ENCODE measurements at regions not wholly inside any gene's neighbourhood (a gene's known extent, or its start where the extent isn't known, plus 50 kb on each side); places are given as distances from the start of the nearest gene placed in this dataset.

DNA sequence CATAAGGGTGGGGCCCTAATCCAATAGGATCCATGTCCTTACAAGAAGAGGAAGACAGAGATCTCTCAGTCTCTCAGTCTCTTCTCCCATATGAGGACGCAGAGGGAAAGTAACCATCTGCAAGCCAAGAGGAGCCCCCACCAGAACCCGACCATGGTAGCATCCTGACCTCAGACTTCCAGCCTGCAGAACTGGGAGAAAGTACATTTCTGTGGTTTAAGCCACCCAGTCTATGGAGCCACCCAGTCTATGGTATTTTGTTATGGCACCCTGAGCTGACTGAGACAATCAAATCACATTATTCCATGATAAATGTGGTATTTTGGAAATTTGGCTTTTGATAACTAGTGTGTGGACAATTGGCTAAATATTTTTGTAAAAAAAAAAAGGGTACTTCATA, 101.5 kb upstream of the TMC3 start:
- no peaks in the 10 kb centered on the region for H3K4me1 ChIP-seq (ENCODE audit: insufficient read depth)
- DNase-seq (ENCODE audit: low spot score): no peak
- H3K9me2 ChIP-seq (ENCODE audit: insufficient read depth): no peaks in the 10 kb centered on the region
- no peak for ATAC-seq
- Mint-ChIP-seq H3K27ac (no peak overlapping the region), H3K4me3 (no peak overlapping the region), H3K36me3 (ENCODE audit: low read depth) (no peaks in the 10 kb centered on the region), H3K4me1 (peaks cover 6% of the 10 kb centered on the region), H3K27me3 (ENCODE audit: insufficient read depth, low read depth, poor library complexity) (peaks cover under 1% of the 10 kb centered on the region), H3K9me3 (no peaks in the 10 kb centered on the region; the same call in 2 of the 3 replicates)
- H3F3A ChIP-seq (replicated peaks; ENCODE audit: low read depth): no peaks in the 10 kb centered on the region
- H3K4me3 ChIP-seq: no peak overlapping the region
- TF ChIP-seq ZNF331 (CRISPR knock-in tag; IDR thresholded peaks at IDR 0.05; ENCODE audit: low read depth) (no peak), NANOG (IDR thresholded peaks at IDR 0.05; ENCODE audit: borderline replicate concordance) (no peak)
- TF ChIP-seq, protein P1, sequence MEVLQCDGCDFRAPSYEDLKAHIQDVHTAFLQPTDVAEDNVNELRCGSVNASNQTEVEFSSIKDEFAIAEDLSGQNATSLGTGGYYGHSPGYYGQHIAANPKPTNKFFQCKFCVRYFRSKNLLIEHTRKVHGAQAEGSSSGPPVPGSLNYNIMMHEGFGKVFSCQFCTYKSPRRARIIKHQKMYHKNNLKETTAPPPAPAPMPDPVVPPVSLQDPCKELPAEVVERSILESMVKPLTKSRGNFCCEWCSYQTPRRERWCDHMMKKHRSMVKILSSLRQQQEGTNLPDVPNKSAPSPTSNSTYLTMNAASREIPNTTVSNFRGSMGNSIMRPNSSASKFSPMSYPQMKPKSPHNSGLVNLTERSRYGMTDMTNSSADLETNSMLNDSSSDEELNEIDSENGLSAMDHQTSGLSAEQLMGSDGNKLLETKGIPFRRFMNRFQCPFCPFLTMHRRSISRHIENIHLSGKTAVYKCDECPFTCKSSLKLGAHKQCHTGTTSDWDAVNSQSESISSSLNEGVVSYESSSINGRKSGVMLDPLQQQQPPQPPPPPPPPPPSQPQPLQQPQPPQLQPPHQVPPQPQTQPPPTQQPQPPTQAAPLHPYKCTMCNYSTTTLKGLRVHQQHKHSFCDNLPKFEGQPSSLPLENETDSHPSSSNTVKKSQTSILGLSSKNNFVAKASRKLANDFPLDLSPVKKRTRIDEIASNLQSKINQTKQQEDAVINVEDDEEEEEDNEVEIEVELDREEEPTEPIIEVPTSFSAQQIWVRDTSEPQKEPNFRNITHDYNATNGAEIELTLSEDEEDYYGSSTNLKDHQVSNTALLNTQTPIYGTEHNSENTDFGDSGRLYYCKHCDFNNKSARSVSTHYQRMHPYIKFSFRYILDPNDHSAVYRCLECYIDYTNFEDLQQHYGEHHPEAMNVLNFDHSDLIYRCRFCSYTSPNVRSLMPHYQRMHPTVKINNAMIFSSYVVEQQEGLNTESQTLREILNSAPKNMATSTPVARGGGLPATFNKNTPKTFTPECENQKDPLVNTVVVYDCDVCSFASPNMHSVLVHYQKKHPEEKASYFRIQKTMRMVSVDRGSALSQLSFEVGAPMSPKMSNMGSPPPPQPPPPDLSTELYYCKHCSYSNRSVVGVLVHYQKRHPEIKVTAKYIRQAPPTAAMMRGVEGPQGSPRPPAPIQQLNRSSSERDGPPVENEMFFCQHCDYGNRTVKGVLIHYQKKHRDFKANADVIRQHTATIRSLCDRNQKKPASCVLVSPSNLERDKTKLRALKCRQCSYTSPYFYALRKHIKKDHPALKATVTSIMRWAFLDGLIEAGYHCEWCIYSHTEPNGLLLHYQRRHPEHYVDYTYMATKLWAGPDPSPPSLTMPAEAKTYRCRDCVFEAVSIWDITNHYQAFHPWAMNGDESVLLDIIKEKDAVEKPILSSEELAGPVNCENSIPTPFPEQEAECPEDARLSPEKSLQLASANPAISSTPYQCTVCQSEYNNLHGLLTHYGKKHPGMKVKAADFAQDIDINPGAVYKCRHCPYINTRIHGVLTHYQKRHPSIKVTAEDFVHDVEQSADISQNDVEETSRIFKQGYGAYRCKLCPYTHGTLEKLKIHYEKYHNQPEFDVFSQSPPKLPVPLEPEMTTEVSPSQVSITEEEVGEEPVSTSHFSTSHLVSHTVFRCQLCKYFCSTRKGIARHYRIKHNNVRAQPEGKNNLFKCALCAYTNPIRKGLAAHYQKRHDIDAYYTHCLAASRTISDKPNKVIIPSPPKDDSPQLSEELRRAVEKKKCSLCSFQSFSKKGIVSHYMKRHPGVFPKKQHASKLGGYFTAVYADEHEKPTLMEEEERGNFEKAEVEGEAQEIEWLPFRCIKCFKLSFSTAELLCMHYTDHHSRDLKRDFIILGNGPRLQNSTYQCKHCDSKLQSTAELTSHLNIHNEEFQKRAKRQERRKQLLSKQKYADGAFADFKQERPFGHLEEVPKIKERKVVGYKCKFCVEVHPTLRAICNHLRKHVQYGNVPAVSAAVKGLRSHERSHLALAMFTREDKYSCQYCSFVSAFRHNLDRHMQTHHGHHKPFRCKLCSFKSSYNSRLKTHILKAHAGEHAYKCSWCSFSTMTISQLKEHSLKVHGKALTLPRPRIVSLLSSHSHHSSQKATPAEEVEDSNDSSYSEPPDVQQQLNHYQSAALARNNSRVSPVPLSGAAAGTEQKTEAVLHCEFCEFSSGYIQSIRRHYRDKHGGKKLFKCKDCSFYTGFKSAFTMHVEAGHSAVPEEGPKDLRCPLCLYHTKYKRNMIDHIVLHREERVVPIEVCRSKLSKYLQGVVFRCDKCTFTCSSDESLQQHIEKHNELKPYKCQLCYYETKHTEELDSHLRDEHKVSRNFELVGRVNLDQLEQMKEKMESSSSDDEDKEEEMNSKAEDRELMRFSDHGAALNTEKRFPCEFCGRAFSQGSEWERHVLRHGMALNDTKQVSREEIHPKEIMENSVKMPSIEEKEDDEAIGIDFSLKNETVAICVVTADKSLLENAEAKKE (CRISPR knock-in tag; IDR thresholded peaks at IDR 0.05): no peak
- TF ChIP-seq, protein P2, sequence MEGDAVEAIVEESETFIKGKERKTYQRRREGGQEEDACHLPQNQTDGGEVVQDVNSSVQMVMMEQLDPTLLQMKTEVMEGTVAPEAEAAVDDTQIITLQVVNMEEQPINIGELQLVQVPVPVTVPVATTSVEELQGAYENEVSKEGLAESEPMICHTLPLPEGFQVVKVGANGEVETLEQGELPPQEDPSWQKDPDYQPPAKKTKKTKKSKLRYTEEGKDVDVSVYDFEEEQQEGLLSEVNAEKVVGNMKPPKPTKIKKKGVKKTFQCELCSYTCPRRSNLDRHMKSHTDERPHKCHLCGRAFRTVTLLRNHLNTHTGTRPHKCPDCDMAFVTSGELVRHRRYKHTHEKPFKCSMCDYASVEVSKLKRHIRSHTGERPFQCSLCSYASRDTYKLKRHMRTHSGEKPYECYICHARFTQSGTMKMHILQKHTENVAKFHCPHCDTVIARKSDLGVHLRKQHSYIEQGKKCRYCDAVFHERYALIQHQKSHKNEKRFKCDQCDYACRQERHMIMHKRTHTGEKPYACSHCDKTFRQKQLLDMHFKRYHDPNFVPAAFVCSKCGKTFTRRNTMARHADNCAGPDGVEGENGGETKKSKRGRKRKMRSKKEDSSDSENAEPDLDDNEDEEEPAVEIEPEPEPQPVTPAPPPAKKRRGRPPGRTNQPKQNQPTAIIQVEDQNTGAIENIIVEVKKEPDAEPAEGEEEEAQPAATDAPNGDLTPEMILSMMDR (conservative IDR thresholded peaks at IDR 0.05; ENCODE audit: low read depth in 2 of 2): no peak
- no peak overlapping the region for H2AFZ ChIP-seq
- H4K20me1 ChIP-seq (replicated peaks; ENCODE audit: insufficient read depth): no peaks in the 10 kb centered on the region
- H3K79me2 ChIP-seq (replicated peaks; ENCODE audit: insufficient read depth): no peaks in the 10 kb centered on the region
- no peak overlapping the region for H3K4me2 ChIP-seq
- no peaks in the 10 kb centered on the region for H3K27me3 ChIP-seq (ENCODE audit: insufficient read depth)
- no peaks in the 10 kb centered on the region for H3K36me3 ChIP-seq (ENCODE audit: insufficient read depth)
- no peak overlapping the region for H3K27ac ChIP-seq (ENCODE audit: low read depth)

DNA sequence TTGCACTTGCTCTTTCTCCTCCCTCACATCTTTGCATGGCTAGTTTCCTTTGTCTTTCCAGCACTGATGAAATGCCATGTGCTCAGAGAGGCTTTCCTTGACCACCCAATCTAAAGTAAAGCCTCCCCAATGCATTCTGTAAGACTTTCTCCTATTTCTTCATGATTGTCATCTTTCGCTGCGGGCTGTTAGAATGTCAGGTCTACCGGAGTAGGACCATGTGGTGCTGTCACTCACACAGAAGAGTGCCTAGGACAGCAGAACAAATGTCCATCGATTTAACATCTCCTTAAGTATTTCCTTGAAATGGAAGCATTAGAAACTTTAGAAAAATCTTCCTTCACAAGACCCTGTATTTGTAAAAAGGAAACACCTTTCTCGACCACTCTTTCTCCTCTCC, 99.9 kb upstream of the TMC3 start:
- ATAC-seq (no peak), DNase-seq (ENCODE audit: low spot score) (no peak)
- Mint-ChIP-seq H3K27ac (no peak overlapping the region), H3K4me3 (no peak overlapping the region), H3K4me1 (peaks cover 4% of the 10 kb centered on the region; the same call in 2 of the 3 replicates), H3K36me3 (ENCODE audit: low read depth) (no peaks in the 10 kb centered on the region), H3K27me3 (ENCODE audit: insufficient read depth, low read depth, poor library complexity) (no peaks in the 10 kb centered on the region), H3K9me3 (no peaks in the 10 kb centered on the region; the same call in 2 of the 3 replicates)
- no peak overlapping the region for H3K4me2 ChIP-seq
- no peak overlapping the region for H3K27ac ChIP-seq (ENCODE audit: low read depth)
- no peaks in the 10 kb centered on the region for H3K79me2 ChIP-seq (replicated peaks; ENCODE audit: insufficient read depth)
- H3K36me3 ChIP-seq (ENCODE audit: insufficient read depth): no peaks in the 10 kb centered on the region
- H3F3A ChIP-seq (replicated peaks; ENCODE audit: low read depth): no peaks in the 10 kb centered on the region
- no peak overlapping the region; the same call in 1 of the 2 replicates for H2AFZ ChIP-seq
- no peak overlapping the region for H3K4me3 ChIP-seq
- H3K4me1 ChIP-seq (ENCODE audit: insufficient read depth): no peaks in the 10 kb centered on the region
- H4K20me1 ChIP-seq (replicated peaks; ENCODE audit: insufficient read depth): no peaks in the 10 kb centered on the region
- H3K27me3 ChIP-seq (ENCODE audit: insufficient read depth): no peaks in the 10 kb centered on the region
- H3K9me2 ChIP-seq (ENCODE audit: insufficient read depth): no peaks in the 10 kb centered on the region
- TF ChIP-seq STAT1 (IDR thresholded peaks at IDR 0.05; ENCODE audit: unreplicated experiment) (no peak), POLR2AphosphoS5 (IDR thresholded peaks at IDR 0.05; ENCODE audit: low read depth) (no peak)
- TF ChIP-seq, protein P2 (conservative IDR thresholded peaks at IDR 0.05; ENCODE audit: low read depth in 2 of 2): no peak
- TF ChIP-seq, protein P3, sequence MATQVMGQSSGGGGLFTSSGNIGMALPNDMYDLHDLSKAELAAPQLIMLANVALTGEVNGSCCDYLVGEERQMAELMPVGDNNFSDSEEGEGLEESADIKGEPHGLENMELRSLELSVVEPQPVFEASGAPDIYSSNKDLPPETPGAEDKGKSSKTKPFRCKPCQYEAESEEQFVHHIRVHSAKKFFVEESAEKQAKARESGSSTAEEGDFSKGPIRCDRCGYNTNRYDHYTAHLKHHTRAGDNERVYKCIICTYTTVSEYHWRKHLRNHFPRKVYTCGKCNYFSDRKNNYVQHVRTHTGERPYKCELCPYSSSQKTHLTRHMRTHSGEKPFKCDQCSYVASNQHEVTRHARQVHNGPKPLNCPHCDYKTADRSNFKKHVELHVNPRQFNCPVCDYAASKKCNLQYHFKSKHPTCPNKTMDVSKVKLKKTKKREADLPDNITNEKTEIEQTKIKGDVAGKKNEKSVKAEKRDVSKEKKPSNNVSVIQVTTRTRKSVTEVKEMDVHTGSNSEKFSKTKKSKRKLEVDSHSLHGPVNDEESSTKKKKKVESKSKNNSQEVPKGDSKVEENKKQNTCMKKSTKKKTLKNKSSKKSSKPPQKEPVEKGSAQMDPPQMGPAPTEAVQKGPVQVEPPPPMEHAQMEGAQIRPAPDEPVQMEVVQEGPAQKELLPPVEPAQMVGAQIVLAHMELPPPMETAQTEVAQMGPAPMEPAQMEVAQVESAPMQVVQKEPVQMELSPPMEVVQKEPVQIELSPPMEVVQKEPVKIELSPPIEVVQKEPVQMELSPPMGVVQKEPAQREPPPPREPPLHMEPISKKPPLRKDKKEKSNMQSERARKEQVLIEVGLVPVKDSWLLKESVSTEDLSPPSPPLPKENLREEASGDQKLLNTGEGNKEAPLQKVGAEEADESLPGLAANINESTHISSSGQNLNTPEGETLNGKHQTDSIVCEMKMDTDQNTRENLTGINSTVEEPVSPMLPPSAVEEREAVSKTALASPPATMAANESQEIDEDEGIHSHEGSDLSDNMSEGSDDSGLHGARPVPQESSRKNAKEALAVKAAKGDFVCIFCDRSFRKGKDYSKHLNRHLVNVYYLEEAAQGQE (IDR thresholded peaks at IDR 0.05; ENCODE audit: unreplicated experiment): no peak

All from GM23338 (cell line).